Epithelial cell of esophagus (primary cell): ENCODE measurements at regions not wholly inside any gene's neighbourhood (a gene's known extent, or its start where the extent isn't known, plus 50 kb on each side); places are given as distances from the start of the nearest gene placed in this dataset.

ENCODE experiments used
- DNase-seq: peaks from one replicate; pipeline ENCODE4 v3.0.0; 2010; ENCODE audit warnings: low read depth
- H3K4me3 ChIP-seq: 2 replicates; pipeline ENCODE4 v1.5.1; 2011; ENCODE audit warnings: mild to moderate bottlenecking, low read length, control low read depth
- CTCF ChIP-seq: IDR thresholded peaks from 2 replicates; pipeline ENCODE4 v1.5.1; 2011; ENCODE audit warnings: low read depth, mild to moderate bottlenecking, low read length, control low read depth, inconsistent platforms; ENCODE audit not compliant: insufficient read depth; ENCODE audit errors: missing control alignments

GRCh38 chr18:64983497-64984238 is 767.1 kb upstream of the CDH7 start:
- DNase-seq: no peak
- no peak for TF ChIP-seq CTCF

GRCh38 chr18:64982414-64983055 is 768.3 kb upstream of the CDH7 start:
- TF ChIP-seq CTCF: no peak
- no peak overlapping the region for H3K4me3 ChIP-seq
- no peak for DNase-seq

More at GRCh38 chr18:64983497-64984238, 767.1 kb upstream of the CDH7 start:
- no peak overlapping the region for H3K4me3 ChIP-seq

- TF ChIP-seq CTCF: no peak
- no peak overlapping the region for H3K4me3 ChIP-seq
- DNase-seq: no peak
These were observed 768.9 kb upstream of the CDH7 start for GRCh38 chr18:64981915-64982314.

GRCh38 chr18:64979791-64980190 is 771.0 kb upstream of the CDH7 start:
- no peak for TF ChIP-seq CTCF

GRCh38 chr18:64974391-64975125 is 776.3 kb upstream of the CDH7 start:
- no peak overlapping the region for H3K4me3 ChIP-seq
- peak; percentile 85 for DNase-seq
- TF ChIP-seq CTCF: no peak

More at GRCh38 chr18:64979791-64980190, 771.0 kb upstream of the CDH7 start:
- no peak overlapping the region for H3K4me3 ChIP-seq
- no peak for DNase-seq

- no peak overlapping the region for H3K4me3 ChIP-seq
- TF ChIP-seq CTCF: no peak
- no peak for DNase-seq
These were observed 778.3 kb upstream of the CDH7 start for GRCh38 chr18:64972545-64972944.
